WERI-Rb-1 (cell line): ENCODE measurements at regions not wholly inside any gene's neighbourhood (a gene's known extent, or its start where the extent isn't known, plus 50 kb on each side); places are given as distances from the start of the nearest gene placed in this dataset.

Experiments used
- DNase-seq: peaks from one replicate; pipeline ENCODE4 v3.0.0-alpha.2; 2020
- H3K27ac ChIP-seq: fragments of 250-450 bp; sonication (Bioruptor Pico); 2 replicates; pipeline ENCODE4 v1.5.1; 2020; ENCODE audit warnings: mild to moderate bottlenecking, moderate library complexity
- H3K27me3 ChIP-seq: fragments of 250-450 bp; sonication (Bioruptor Pico); 2 replicates; pipeline ENCODE4 v1.5.1; 2021; ENCODE audit warnings: mild to moderate bottlenecking, low read depth, moderate library complexity; ENCODE audit not compliant: insufficient read depth, severe bottlenecking
- H3K36me3 ChIP-seq: fragments of 250-450 bp; sonication (Bioruptor Pico); 2 replicates; pipeline ENCODE4 v1.5.1; 2020; ENCODE audit warnings: mild to moderate bottlenecking, moderate library complexity
- H3K4me3 ChIP-seq: 2 replicates; pipeline ENCODE4 v1.5.1; 2011; ENCODE audit warnings: low read depth, mild to moderate bottlenecking, control low read depth, low read length
- H3K9me3 ChIP-seq: fragments of 250-450 bp; sonication (Bioruptor Pico); 2 replicates; pipeline ENCODE4 v1.5.1; 2021; ENCODE audit warnings: mild to moderate bottlenecking, moderate library complexity; ENCODE audit not compliant: severe bottlenecking
- CTCF ChIP-seq: IDR thresholded peaks from 2 replicates; pipeline ENCODE4 v1.5.1; 2011; ENCODE audit warnings: low read depth, mild to moderate bottlenecking, control low read depth, inconsistent platforms, low read length

DNA sequence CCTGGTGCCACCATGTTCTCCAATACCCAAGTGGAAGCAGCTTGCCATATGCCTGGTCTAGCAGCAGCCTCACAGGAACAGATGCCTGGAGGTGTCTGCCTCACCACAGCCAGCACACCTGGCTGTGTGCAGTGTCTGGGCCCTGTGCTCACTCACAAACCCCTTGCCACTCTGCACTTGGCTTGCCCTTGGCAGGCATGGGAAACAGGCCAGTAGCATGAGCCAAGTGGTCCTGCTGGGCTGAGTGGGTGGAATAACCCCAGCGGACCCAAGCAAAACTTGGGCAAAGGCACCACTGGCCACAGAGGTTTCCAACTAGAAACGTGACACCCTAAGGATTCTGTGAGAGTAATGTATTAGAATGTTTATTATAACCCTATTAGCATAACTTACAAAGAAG lies 600.5 kb upstream of the GJE1 start:
- Histone ChIP-seq H3K36me3 (no peaks in the 10 kb centered on the region), H3K9me3 (peaks cover 5% of the 10 kb centered on the region), H3K27me3 (no peaks in the 10 kb centered on the region), H3K4me3 (no peak overlapping the region), H3K27ac (no peak overlapping the region)
- TF ChIP-seq CTCF: no peak
- DNase-seq: no peak

- Histone ChIP-seq H3K9me3 (peaks cover 5% of the 10 kb centered on the region), H3K27me3 (no peaks in the 10 kb centered on the region), H3K36me3 (no peaks in the 10 kb centered on the region), H3K27ac (no peak overlapping the region), H3K4me3 (no peak overlapping the region)
- no peak for DNase-seq
- TF ChIP-seq CTCF: no peak
These were observed 601.7 kb upstream of the GJE1 start for GRCh38 chr6:141531040-141531439.

DNA sequence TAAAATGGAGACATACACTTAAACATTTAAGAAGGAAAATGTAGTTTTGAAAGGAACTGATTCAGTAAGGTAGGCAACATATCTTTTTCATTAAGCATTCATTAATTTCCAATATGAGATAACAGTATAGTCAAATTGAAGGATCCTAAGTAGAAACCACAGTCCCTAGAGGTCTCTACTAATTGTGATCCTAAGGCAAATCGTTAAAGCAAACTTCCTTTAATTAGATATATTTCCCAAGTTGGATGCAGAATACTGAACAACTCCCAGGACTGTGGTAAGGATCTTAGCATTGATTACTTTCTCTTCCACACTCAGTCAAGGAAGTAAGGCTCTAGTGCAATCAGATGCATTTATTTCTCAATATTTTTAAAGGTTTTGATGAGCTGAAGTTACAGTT lies 604.1 kb upstream of the GJE1 start:
- Histone ChIP-seq H3K36me3 (no peaks in the 10 kb centered on the region), H3K27ac (no peak overlapping the region), H3K4me3 (no peak overlapping the region), H3K9me3 (peaks cover 5% of the 10 kb centered on the region), H3K27me3 (no peaks in the 10 kb centered on the region)
- TF ChIP-seq CTCF: no peak
- no peak for DNase-seq

DNA sequence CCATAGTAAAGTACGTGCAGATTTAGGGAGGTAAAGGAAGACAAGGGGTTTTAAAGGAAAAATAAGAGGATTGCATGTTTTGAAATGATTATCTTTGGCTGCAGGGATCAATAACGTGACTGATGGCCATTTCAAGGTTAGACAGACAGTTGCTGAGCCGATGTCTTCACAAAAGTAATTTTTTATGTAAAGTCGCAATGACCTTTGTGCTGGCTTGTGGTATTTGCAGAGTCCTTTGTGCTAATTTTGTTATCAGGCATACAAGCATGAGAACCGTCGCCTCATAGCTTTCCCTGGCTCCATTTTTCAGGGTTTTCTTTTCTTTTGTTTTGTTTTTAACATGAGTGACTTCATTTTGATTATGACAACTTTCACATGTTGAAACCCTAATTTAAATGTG lies 605.7 kb upstream of the GJE1 start:
- no peak overlapping the region for H3K4me3 ChIP-seq
- no peak for TF ChIP-seq CTCF
- no peak for DNase-seq
- H3K36me3 ChIP-seq: no peaks in the 10 kb centered on the region
- H3K9me3 ChIP-seq: peaks cover 5% of the 10 kb centered on the region
- no peak overlapping the region for H3K27ac ChIP-seq
- no peaks in the 10 kb centered on the region for H3K27me3 ChIP-seq

- no peaks in the 10 kb centered on the region for H3K9me3 ChIP-seq
- H3K36me3 ChIP-seq: no peaks in the 10 kb centered on the region
- TF ChIP-seq CTCF: no peak
- no peaks in the 10 kb centered on the region for H3K27me3 ChIP-seq
- H3K4me3 ChIP-seq: no peak overlapping the region
- no peak overlapping the region for H3K27ac ChIP-seq
- no peak for DNase-seq
These were observed 611.3 kb upstream of the GJE1 start for GRCh38 chr6:141521440-141521839.

DNA sequence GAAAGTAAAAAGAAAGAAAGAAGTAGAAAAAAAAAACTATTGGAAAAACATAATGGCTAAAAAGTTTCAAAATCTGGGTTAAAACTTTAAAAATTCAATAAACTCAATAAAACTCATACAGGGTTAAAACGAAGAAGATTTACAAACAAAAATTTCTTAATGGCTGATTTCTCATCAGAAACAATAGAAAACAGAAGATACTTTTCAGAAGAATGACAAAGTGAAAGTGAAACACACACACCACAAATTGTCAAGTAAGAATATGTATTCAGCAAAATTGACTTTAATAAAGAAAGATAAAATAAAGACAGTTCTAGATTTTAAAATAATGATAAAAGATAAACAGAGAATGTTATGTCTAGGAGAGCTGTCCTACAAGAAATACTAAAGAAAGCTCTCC lies 618.9 kb upstream of the GJE1 start:
- TF ChIP-seq CTCF: no peak
- no peak for DNase-seq

More for the DNA sequence above, 618.9 kb upstream of the GJE1 start:
- H3K9me3 ChIP-seq: no peaks in the 10 kb centered on the region
- no peaks in the 10 kb centered on the region for H3K27me3 ChIP-seq
- H3K27ac ChIP-seq: no peak overlapping the region
- H3K4me3 ChIP-seq: no peak overlapping the region
- no peaks in the 10 kb centered on the region for H3K36me3 ChIP-seq
